Glutamatergic neuron (in vitro differentiated cells): ENCODE measurements at regions not wholly inside any gene's neighbourhood (a gene's known extent, or its start where the extent isn't known, plus 50 kb on each side); places are given as distances from the start of the nearest gene placed in this dataset.
"Not testable (repeated sequence)": the region's sequence is repeated elsewhere in the genome, so short reads cannot be mapped to it uniquely, and the experiment has no call there.

Experiments
- DNase-seq: peaks from one replicate; pipeline ENCODE4 v3.0.0; 2022
- H3K27ac Mint-ChIP-seq: one replicate; pipeline ENCODE4 v1.8.0; 2020; ENCODE audit warnings: mild to moderate bottlenecking, mixed read lengths, inconsistent platforms; ENCODE audit not compliant: unreplicated experiment
- H3K27me3 Mint-ChIP-seq: one replicate; pipeline ENCODE4 v1.8.0; 2020; ENCODE audit warnings: mild to moderate bottlenecking, moderate library complexity, mixed read lengths, inconsistent platforms; ENCODE audit not compliant: unreplicated experiment
- H3K36me3 Mint-ChIP-seq: one replicate; pipeline ENCODE4 v1.8.0; 2020; ENCODE audit warnings: mild to moderate bottlenecking, mixed read lengths, inconsistent platforms; ENCODE audit not compliant: unreplicated experiment
- H3K4me1 Mint-ChIP-seq: one replicate; pipeline ENCODE4 v1.8.0; 2020; ENCODE audit warnings: mild to moderate bottlenecking, low read depth, mixed read lengths, inconsistent platforms; ENCODE audit not compliant: unreplicated experiment
- H3K4me3 Mint-ChIP-seq: one replicate; pipeline ENCODE4 v1.8.0; 2020; ENCODE audit warnings: mild to moderate bottlenecking, mixed read lengths, inconsistent platforms; ENCODE audit not compliant: unreplicated experiment
- H3K9me3 Mint-ChIP-seq: one replicate; pipeline ENCODE4 v1.8.0; 2020; ENCODE audit warnings: mild to moderate bottlenecking, moderate library complexity, mixed read lengths, inconsistent platforms; ENCODE audit not compliant: unreplicated experiment
- CTCF ChIP-seq: fragments of 200-600 bp; sonication (generic); IDR thresholded peaks from one replicate; pipeline ENCODE4 v1.5.0; 2021; ENCODE audit not compliant: partially characterized antibody, unreplicated experiment

- no peak overlapping the region for H3K4me3 Mint-ChIP-seq
- TF ChIP-seq CTCF: no peak
Observed at GRCh38 chr5:166624573-166624972, 1666.9 kb upstream of the WWC1 start.

GRCh38 chr5:166625210-166625865 lies 1666.1 kb upstream of the WWC1 start:
- TF ChIP-seq CTCF: no peak
- Mint-ChIP-seq H3K27me3 (no peaks in the 10 kb centered on the region), H3K9me3 (no peaks in the 10 kb centered on the region), H3K4me3 (no peak overlapping the region), H3K36me3 (no peaks in the 10 kb centered on the region), H3K4me1 (no peaks in the 10 kb centered on the region), H3K27ac (no peak overlapping the region)
- no peak for DNase-seq

More at GRCh38 chr5:166624573-166624972, 1666.9 kb upstream of the WWC1 start:
- no peaks in the 10 kb centered on the region for H3K27me3 Mint-ChIP-seq
- no peaks in the 10 kb centered on the region for H3K4me1 Mint-ChIP-seq
- H3K36me3 Mint-ChIP-seq: no peaks in the 10 kb centered on the region
- H3K9me3 Mint-ChIP-seq: no peaks in the 10 kb centered on the region
- DNase-seq: no peak
- no peak overlapping the region for H3K27ac Mint-ChIP-seq

- no peaks in the 10 kb centered on the region for H3K36me3 Mint-ChIP-seq
- TF ChIP-seq CTCF: no peak
Observed at GRCh38 chr5:166637295-166637694, 1654.2 kb upstream of the WWC1 start.

GRCh38 chr5:166639151-166639550 lies 1652.3 kb upstream of the WWC1 start:
- no peak for TF ChIP-seq CTCF
- H3K27me3 Mint-ChIP-seq: no peaks in the 10 kb centered on the region
- H3K36me3 Mint-ChIP-seq: no peaks in the 10 kb centered on the region
- no peak overlapping the region for H3K4me3 Mint-ChIP-seq
- no peaks in the 10 kb centered on the region for H3K4me1 Mint-ChIP-seq
- H3K27ac Mint-ChIP-seq: no peak overlapping the region
- H3K9me3 Mint-ChIP-seq: no peaks in the 10 kb centered on the region
- DNase-seq: no peak

More at GRCh38 chr5:166637295-166637694, 1654.2 kb upstream of the WWC1 start:
- no peak for DNase-seq
- H3K27me3 Mint-ChIP-seq: no peaks in the 10 kb centered on the region
- H3K4me1 Mint-ChIP-seq: no peaks in the 10 kb centered on the region
- no peak overlapping the region for H3K4me3 Mint-ChIP-seq
- H3K27ac Mint-ChIP-seq: no peak overlapping the region
- H3K9me3 Mint-ChIP-seq: no peaks in the 10 kb centered on the region

- H3K27me3 Mint-ChIP-seq, DNase-seq, H3K9me3 Mint-ChIP-seq, H3K36me3 Mint-ChIP-seq, H3K4me3 Mint-ChIP-seq, H3K27ac Mint-ChIP-seq, H3K4me1 Mint-ChIP-seq: not testable (repeated sequence)
Observed at GRCh38 chr5:166640136-166640535, 1651.3 kb upstream of the WWC1 start.
